ENCODE measurements at regions not wholly inside any gene's neighbourhood (a gene's known extent, or its start where the extent isn't known, plus 50 kb on each side); places are given as distances from the start of the nearest gene placed in this dataset.

- TF ChIP-seq POLR2AphosphoS5 (IDR thresholded peaks at IDR 0.05; ENCODE audit: low read depth, low read length) (no peak), REST (IDR thresholded peaks at IDR 0.05; ENCODE audit: insufficient read depth in 1 of 2, low read depth in 2 of 2, low read length in 2 of 2) (no peak), SIN3A (IDR thresholded peaks at IDR 0.05; ENCODE audit: borderline replicate concordance, insufficient read depth, low read length) (no peak), FOXP2 (optimal IDR thresholded peaks at IDR 0.05; ENCODE audit: borderline replicate concordance, extremely low read depth, extremely low read length, insufficient read depth) (no peak), TAF1 (IDR thresholded peaks at IDR 0.05; ENCODE audit: borderline replicate concordance, insufficient read depth, low read length) (no peak)
Observed at GRCh38 chr9:106708475-106709146, 154.4 kb upstream of the ZNF462 start.

- TF ChIP-seq SIN3A (IDR thresholded peaks at IDR 0.05; ENCODE audit: borderline replicate concordance, insufficient read depth, low read length), result no peak
Observed at GRCh38 chr9:106712279-106712678, 150.7 kb upstream of the ZNF462 start.

- TF ChIP-seq TAF1 (IDR thresholded peaks at IDR 0.05; ENCODE audit: borderline replicate concordance, insufficient read depth, low read length) (no peak), FOXP2 (optimal IDR thresholded peaks at IDR 0.05; ENCODE audit: borderline replicate concordance, extremely low read depth, extremely low read length, insufficient read depth) (no peak), REST (IDR thresholded peaks at IDR 0.05; ENCODE audit: insufficient read depth in 1 of 2, low read depth in 2 of 2, low read length in 2 of 2) (no peak), POLR2AphosphoS5 (IDR thresholded peaks at IDR 0.05; ENCODE audit: low read depth, low read length) (no peak), SIN3A (IDR thresholded peaks at IDR 0.05; ENCODE audit: borderline replicate concordance, insufficient read depth, low read length) (no peak)
Observed at GRCh38 chr9:106713206-106713605, 149.8 kb upstream of the ZNF462 start.

- TF ChIP-seq REST (IDR thresholded peaks at IDR 0.05; ENCODE audit: insufficient read depth in 1 of 2, low read depth in 2 of 2, low read length in 2 of 2) (no peak), POLR2AphosphoS5 (IDR thresholded peaks at IDR 0.05; ENCODE audit: low read depth, low read length) (no peak), FOXP2 (optimal IDR thresholded peaks at IDR 0.05; ENCODE audit: borderline replicate concordance, extremely low read depth, extremely low read length, insufficient read depth) (no peak), TAF1 (IDR thresholded peaks at IDR 0.05; ENCODE audit: borderline replicate concordance, insufficient read depth, low read length) (no peak), SIN3A (IDR thresholded peaks at IDR 0.05; ENCODE audit: borderline replicate concordance, insufficient read depth, low read length) (no peak)
Observed at GRCh38 chr9:106716820-106717219, 146.1 kb upstream of the ZNF462 start.

GRCh38 chr9:106717686-106718085 lies 145.3 kb upstream of the ZNF462 start:
- TF ChIP-seq REST (IDR thresholded peaks at IDR 0.05; ENCODE audit: insufficient read depth in 1 of 2, low read depth in 2 of 2, low read length in 2 of 2), result no peak
- TF ChIP-seq TAF1 (IDR thresholded peaks at IDR 0.05; ENCODE audit: borderline replicate concordance, insufficient read depth, low read length), result no peak
- no peak for TF ChIP-seq FOXP2 (optimal IDR thresholded peaks at IDR 0.05; ENCODE audit: borderline replicate concordance, extremely low read depth, extremely low read length, insufficient read depth)
- no peak for TF ChIP-seq POLR2AphosphoS5 (IDR thresholded peaks at IDR 0.05; ENCODE audit: low read depth, low read length)
- TF ChIP-seq SIN3A (IDR thresholded peaks at IDR 0.05; ENCODE audit: borderline replicate concordance, insufficient read depth, low read length), result no peak

Data from PFSK-1 (cell line).